ENCODE measurements at regions not wholly inside any gene's neighbourhood (a gene's known extent, or its start where the extent isn't known, plus 50 kb on each side); places are given as distances from the start of the nearest gene placed in this dataset.

DNA sequence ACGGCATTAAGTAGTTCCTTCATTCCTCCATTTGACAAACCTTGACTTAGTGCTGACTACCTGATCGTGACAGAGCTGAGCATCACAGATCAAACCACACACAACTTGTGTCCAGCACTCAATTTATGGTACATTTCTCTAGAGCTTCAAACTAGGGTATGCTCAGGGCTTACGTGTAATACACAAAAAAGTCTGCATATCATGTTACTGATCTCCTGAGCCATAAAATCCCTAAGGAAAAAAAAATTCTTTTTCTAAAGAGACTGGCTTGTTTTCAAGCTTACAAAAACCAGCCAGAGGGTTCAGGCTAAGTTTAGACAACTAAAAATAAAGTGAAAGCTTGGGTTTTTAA, 88.0 kb upstream of the ALKAL2 start (continued):
- TF ChIP-seq, protein P1, sequence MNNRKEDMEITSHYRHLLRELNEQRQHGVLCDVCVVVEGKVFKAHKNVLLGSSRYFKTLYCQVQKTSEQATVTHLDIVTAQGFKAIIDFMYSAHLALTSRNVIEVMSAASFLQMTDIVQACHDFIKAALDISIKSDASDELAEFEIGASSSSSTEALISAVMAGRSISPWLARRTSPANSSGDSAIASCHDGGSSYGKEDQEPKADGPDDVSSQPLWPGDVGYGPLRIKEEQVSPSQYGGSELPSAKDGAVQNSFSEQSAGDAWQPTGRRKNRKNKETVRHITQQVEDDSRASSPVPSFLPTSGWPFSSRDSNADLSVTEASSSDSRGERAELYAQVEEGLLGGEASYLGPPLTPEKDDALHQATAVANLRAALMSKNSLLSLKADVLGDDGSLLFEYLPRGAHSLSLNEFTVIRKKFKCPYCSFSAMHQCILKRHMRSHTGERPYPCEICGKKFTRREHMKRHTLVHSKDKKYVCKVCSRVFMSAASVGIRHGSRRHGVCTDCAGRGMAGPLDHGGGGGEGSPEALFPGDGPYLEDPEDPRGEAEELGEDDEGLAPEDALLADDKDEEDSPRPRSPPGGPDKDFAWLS (CRISPR knock-in tag; IDR thresholded peaks at IDR 0.05; ENCODE audit: borderline replicate concordance), result no peak
- no peak for TF ChIP-seq MEF2D (CRISPR knock-in tag; IDR thresholded peaks at IDR 0.05)

DNA sequence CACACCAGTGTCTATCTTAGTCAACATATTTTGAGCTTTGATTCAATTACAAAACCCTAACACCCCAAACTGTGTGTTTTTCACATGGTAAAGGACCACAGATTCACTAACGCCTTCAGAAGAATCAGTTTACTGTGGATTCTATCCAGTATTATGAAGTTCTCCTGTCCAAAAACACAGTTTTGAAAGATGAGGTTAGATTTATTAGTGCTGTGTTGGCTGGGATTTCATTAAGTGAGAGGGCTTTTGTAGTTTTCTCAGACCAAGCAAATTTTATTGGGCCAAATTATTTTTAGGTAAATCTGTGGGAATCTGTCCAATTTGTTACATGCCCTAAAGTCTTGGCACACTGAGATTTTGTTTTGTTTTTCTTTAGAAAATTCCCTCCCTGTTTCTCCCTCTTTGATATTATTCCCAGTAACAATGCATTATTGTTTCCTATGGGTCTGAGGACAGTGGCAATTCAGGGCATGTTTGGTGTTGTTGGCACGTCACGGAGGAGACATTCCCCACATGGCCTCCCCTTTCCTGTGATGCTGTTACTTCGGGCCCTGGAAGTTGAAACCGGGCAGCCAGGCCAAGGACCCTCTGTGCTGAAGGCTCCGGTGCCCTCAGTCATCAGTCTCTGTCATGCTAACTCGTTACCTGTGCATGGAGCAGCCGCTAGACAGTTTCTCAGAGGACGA, 87.5 kb upstream of the ALKAL2 start:
- Histone ChIP-seq H3K79me2 (ENCODE audit: insufficient read depth, low read length) (no peaks in the 10 kb centered on the region), H3K36me3 (replicated peaks in 1 of 2; ENCODE audit: control insufficient read depth in 1 of 2, insufficient read depth in 2 of 2, low read length in 2 of 2) (no peaks in the 10 kb centered on the region), H2AFZ (ENCODE audit: low read length) (no peak overlapping the region), H3K4me1 (ENCODE audit: insufficient read depth, low read length) (peaks cover 12% of the 10 kb centered on the region), H3K4me2 (ENCODE audit: low read depth, low read length) (no peak overlapping the region), H3K9me3 (ENCODE audit: low read length) (peaks cover 31% of the 10 kb centered on the region), H4K20me1 (ENCODE audit: insufficient read depth, low read length) (no peaks in the 10 kb centered on the region), H3K9ac (ENCODE audit: insufficient read depth, low read depth, low read length) (no peak overlapping the region), H3K27me3 (ENCODE audit: control insufficient read depth in 1 of 2, insufficient read depth in 2 of 2, low read length in 2 of 2) (peaks cover 0 to 34% of the 10 kb centered on the region in 2 experiments; a peak in 3 of 5 replicates), H3K4me3 (replicated peaks in 1 of 3; ENCODE audit: insufficient read depth in 1 of 3, low read depth in 2 of 3, low read length in 3 of 3) (no peak overlapping the region), H3K27ac (ENCODE audit: extremely low read length, insufficient read depth, low read length) (no peak overlapping the region)
- POLR2A ChIA-PET, result no interaction called here
- in situ Hi-C loops (cut with HindIII; ENCODE audit: extremely low pct_ligation_motif_present, low pct_unique_long_range_greater_than_20kb) (no loop called here), intact Hi-C loops (cut with micrococcal nuclease; ENCODE audit: unreplicated experiment) (no loop called here)
- no peak for ATAC-seq
- BruUV-seq (replicated peaks), result no TSS peak
- CTCF ChIA-PET (ENCODE audit: low intra/inter-chr PET ratio, low total read pairs), result no interaction called here
- DNase-seq (ENCODE audit: low spot score), result no peak
- WGBS (ENCODE audit: low lambda C conversion rate), result 5% methylated on average over 9 of the region's 9 CpGs
- no peak for FAIRE-seq
- TF ChIP-seq CHD2 (IDR thresholded peaks at IDR 0.05; ENCODE audit: low read depth, low read length) (no peak), ZNF10 (CRISPR knock-in tag; IDR thresholded peaks at IDR 0.05; ENCODE audit: borderline replicate concordance, low read depth) (no peak), SKI (IDR thresholded peaks at IDR 0.05; ENCODE audit: partially characterized antibody) (no peak), HNRNPH1 (optimal IDR thresholded peaks at IDR 0.05; ENCODE audit: low read depth, low read length) (no peak), ZNF746 (CRISPR knock-in tag; IDR thresholded peaks at IDR 0.05) (no peak), NFIC (IDR thresholded peaks at IDR 0.05; ENCODE audit: low read length) (no peak)

Measured in HepG2 (cell line).